ENCODE measurements at regions not wholly inside any gene's neighbourhood (a gene's known extent, or its start where the extent isn't known, plus 50 kb on each side); places are given as distances from the start of the nearest gene placed in this dataset.

DNA sequence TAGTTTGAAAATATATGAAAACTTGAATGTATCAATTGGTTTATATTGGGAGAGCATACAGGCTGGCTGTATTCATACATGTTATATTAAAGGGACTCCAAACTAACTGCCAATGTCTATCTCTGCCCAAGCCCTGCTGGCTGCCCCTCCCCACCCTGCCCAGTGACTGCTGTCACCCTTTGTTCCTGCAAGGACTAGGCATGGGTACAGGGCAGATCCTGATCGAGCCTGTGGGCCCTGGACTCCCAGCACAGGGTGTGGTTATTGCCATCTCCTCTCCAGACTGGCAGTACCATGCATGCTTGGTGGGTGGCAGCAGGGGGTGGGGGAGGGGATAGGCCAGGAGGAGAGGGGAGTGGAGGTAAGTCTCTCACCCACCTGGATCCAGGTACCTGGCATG is 167.5 kb upstream of the RASGEF1B start:
- TF ChIP-seq CTCF (optimal IDR thresholded peaks at IDR 0.05 in 1 of 3, IDR thresholded peaks at IDR 0.05 in 1 of 3, conservative IDR thresholded peaks at IDR 0.05 in 1 of 3; ENCODE audit: extremely low read depth in 1 of 3, insufficient read depth in 2 of 3, low read length in 3 of 3) (no peak), EZH2 (IDR thresholded peaks at IDR 0.05; ENCODE audit: low read length) (no peak)

All from keratinocyte (primary cell).